ENCODE measurements at regions not wholly inside any gene's neighbourhood (a gene's known extent, or its start where the extent isn't known, plus 50 kb on each side); places are given as distances from the start of the nearest gene placed in this dataset.
A peak's percentile ranks its signal among the peaks of the same experiment; 100 is the strongest.
"Not testable (repeated sequence)": the region's sequence is repeated elsewhere in the genome, so short reads cannot be mapped to it uniquely, and the experiment has no call there.

- DNase-seq: no peak
Measured at GRCh38 chr18:65279668-65280305, 471.0 kb upstream of the CDH7 start.

DNA sequence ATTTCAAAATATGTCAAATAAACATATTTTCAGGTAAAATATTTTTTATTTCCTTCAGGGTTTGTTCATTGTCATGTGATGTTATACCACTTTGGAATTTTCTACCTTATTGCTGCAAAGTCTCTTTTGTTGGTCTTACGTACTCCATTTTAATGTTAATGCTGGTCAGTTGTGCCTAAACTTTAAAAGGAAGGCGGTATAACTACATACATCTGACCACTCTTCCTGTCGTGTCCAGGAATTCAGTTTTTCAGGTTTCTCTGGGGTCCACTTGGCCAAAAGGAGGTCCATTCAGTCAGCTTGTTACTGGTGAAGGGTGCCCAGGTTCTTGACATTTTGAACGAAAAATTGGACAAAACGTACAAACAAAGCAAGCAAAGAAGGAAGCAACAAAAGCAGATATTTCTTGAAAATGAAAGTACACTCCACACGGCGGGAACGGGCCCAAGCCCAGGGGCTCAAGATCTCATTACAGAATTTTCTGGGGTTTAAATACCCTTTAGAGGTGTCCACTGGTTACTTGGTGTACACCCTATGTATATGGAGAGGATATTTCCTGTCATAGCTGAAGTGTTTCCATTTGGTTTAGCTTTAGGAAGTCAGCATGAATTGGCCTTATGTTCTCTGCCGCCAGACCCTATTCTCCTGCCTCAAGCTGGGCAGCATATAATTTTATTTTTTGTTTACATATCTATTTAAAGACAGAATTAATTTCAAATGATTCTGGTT is 471.7 kb upstream of the CDH7 start:
- no peak for DNase-seq

- DNase-seq: no peak
Measured at GRCh38 chr18:65269375-65269774, 481.4 kb upstream of the CDH7 start.

DNA sequence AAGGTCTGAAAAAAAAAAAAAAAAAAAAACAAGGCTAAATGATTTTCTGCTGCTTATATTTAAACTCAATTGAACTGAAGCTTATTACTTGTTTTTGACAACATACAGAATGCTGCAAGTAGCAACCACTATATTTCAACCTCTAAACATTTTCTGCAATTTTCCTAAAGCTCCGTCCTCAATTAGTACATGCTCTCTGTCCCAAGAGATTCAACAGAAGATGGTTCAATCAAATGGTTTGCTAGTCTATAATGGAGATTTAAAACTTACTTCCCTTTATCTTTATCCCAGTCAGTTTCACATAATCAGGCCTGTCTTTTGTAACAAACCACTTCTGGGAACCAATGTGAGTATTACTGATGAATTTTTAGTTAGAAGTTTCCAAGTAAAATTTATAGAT is 485.1 kb upstream of the CDH7 start:
- DNase-seq: no peak

GRCh38 chr18:65260030-65260429 is 490.8 kb upstream of the CDH7 start:
- no peak for DNase-seq

GRCh38 chr18:65259403-65259802 is 491.4 kb upstream of the CDH7 start:
- no peak for DNase-seq

- DNase-seq: no peak
Measured at GRCh38 chr18:65257149-65257548, 493.7 kb upstream of the CDH7 start.

DNA sequence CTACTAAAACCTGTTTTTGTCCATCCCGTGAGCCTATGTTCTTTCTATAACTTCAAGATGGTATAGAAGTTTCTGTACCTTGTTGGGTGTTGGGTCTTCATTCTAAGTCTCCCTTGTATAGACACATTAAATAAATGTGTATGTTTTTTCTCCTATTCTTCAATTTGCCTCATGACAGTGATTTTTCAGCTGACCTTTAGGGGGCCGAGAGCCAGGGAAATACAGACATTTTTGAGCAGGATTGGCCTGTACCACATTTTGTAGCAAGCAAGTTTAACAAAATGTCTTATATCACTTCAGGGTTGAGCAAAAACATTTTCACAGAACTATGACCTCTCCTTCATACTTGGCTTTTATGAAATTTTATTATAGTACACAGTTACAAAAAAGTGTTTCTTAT is 495.4 kb upstream of the CDH7 start:
- DNase-seq: no peak

DNA sequence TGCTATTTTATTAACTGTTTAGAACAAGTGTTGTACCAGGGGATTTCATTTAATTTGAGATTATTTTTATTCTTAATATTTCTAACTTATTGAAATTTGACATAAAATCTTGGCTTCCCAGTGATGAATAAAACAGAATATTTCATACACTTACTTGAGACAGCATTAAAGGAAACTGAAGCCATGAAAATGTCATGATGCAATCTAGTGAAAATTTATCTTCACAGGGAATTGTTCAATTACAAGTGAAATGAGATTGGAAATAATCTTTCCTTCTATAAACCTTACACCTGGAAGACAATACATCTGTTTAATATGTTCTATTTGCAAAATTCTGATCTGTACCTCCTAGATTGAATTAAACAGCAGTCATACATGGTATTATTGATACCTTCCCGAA is 511.0 kb upstream of the CDH7 start:
- DNase-seq: no peak

DNA sequence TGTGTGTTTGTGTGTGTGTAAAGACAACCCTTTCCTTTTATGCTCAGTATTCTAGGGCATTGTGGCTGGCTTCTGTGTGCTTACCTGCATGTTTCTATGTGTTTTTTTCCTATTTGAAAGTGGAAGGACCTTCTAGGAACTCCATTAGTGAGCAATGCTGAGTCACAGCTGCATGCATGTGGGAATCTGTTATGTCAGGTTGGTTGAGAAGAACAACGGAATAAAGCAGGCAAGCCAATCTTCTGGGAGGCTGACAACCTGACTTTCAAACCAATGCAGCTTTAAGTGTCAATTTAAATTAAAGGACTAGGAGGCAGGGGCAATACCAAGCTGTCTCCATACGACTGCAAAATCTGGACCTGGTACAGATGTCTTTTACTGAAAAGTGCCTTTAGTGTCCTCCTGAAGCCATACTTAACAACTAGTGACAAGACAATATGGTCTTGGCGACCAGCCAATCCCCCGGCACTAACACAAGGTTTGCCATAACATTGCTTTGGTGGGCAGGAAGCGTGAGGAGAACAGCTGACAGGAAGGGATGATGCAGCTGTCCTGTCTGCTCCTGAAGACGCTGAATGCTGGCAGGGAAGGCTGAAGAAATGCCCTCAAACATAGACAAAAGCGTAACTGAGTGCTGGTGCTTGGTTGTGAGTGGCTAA is 514.7 kb upstream of the CDH7 start:
- peak; percentile 54 for DNase-seq

GRCh38 chr18:65230311-65230710 is 520.5 kb upstream of the CDH7 start:
- DNase-seq: no peak

- no peak for DNase-seq
Measured at GRCh38 chr18:65227970-65228369, 522.8 kb upstream of the CDH7 start.

DNA sequence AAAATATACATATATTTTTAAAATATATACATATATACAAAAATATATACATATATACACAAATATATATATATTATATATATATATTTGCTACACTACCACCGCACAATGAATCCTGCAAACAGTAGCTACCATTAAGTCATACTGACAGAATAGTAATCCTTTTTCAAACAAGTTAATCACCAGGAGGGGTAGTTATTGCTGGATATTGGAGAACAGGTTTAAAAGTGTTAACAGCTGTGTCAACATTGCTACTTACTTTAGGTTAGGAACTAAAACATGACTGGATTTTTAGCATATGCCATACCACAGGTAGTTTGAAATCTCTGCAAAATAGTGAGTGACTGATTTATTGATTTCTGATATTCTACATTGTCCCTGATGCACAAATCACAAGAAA is 529.1 kb upstream of the CDH7 start:
- no peak for DNase-seq

DNA sequence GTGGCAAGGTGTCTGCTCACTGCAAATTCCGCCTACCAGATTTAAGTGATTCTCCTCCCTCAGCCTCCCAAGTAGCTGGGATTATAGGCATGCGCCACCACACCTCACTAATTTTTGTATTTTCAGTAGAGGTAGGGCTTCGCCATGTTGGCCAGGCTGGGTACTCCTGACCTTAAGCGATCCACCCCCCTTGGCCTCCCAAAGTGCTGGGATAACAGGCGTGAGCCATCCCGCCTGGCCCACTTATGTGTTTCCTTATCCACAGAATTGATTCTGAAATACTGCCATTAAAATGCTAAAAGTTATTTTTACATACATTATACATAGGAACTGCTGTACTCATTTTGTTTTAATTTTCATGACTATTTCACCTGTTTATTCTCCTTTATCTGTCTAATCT is 529.7 kb upstream of the CDH7 start:
- DNase-seq: no peak

- DNase-seq: no peak
Measured at GRCh38 chr18:65215865-65216466, 534.8 kb upstream of the CDH7 start.

DNA sequence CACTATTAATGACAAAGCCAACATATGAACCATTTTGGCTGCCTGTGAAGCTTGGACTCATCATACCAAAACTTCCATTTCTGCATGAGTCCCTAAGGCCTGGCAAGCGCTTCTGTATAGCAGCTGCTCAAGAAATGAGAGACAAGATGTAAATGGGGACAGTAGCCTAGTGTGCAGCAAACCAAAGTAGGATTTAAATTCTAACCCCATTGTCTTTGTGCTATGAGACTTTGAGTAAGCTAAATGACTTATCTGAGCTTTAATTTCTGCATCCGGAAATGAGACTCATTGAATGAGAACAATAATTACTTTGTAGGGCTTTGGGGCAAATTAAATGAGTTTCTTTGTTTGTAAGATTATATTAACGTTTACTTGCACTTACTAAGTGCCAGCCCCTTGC is 536.4 kb upstream of the CDH7 start:
- no peak for DNase-seq

DNA sequence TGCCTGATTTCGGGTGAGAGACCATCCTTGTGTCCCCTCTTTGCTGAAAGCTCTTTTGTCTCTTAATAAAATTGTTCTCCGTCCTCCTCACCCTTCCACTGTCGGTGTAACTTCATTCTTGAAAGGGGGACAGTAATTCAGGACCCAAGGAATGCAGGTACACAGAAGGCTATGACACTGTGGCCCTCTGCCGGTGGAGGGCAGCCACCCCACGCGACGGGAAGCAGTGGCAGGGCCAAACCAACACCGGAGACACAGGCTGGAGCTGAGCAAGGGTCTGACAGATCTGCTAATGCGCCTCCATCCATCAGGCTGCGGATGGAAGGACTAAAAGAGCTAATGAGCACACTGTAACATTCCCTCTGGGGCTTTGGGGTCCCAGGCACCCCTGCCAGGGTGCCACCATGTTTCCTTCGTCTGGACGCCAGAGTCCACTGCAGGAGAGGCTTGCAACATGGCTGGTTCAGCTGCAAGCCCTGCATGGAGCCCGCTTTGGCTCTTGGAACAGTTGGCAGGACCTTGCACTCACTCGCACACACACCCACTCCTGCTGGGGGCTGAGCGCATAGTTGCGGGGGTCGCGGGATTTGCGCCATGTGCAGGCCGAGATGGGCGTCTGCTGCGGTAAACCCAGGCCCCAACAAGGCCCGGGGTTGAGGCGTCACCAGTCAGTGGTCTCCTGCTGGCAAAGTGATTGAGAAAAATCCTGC is 544.1 kb upstream of the CDH7 start:
- DNase-seq: no peak

DNA sequence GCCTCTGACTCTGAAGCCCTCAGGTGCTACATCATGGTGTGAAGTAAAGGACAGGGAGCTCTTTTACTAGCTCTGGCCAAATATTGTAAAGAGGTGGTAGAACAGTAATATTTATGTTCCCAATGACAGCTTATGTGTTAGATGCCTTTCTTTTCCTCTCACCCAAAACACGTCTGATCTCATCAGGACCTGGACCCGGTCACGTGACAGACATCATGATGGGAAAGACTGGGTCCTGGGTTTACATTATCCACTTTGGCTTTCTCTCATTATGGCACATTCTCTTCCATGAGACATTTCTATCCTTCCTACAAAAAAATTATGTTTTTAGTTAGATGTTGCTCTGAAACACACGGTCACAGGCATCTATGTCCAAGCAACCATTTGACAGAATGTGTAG is 548.7 kb upstream of the CDH7 start:
- DNase-seq: no peak

GRCh38 chr18:65175681-65176080 is 575.1 kb upstream of the CDH7 start:
- DNase-seq: no peak

- not testable (repeated sequence) for DNase-seq
Measured at GRCh38 chr18:65162086-65162485, 588.7 kb upstream of the CDH7 start.

DNA sequence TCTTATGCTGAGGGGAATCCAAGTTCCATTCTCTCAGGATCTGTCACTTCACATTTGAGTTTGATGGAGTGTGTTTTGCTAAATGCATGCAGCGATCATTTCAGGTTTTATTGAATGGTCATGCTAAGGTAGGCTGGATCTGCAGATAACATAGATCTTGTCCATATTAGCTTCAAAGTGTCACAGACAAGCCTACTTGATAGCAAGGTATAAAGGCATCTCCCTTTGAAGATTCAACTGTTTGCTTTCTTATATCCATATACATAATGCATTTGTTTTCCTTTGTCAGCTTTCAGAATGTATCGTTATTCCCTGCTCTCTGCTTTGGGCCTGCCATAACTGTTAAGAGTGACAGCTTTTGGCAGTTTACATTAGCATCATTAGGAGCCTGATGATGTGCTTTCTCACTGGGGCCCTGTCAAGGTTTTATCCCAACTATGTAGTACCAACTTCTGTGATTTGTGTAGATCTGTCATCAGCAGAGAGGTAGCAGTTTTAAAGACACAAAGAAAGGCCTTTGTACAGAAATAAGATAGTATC is 604.3 kb upstream of the CDH7 start:
- DNase-seq: no peak

DNA sequence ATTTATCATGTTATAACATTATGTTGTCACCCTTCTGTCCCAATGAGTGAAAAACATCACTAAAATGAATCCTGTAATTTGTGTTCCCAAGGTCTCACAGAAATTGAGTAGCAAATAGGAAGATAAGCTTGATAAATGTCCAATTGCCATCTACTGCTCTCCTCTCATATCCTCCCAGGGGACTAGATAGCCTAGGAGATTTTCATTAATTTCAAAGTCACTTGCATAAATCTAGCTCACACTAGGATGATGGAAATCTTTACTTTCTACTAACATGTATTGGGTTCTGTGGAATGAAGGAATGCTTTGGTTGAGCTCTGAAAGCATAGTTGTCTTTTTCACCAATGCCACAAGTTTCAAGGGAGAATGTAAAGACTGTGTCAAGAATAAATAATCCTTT is 605.5 kb upstream of the CDH7 start:
- DNase-seq: no peak

DNA sequence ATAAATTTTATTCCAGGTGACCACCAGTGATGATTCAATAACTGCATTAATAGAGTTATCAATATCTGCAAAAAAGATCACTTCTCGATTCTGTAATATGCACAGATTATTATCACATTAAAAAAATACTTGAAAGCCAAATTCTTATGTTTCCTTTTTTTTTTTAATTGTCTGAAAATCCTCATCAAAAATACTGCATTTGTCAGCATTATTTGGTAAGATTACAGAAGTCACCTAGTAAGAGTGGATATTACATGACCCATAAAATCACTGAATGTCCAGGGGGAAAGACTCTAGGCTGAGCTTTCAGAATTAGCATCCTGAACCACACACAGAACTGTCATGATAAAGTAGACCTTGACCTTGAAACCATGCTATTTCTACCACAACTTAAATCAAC is 617.2 kb upstream of the CDH7 start:
- no peak for DNase-seq
